IPS-11a (cell line): ENCODE measurements at regions not wholly inside any gene's neighbourhood (a gene's known extent, or its start where the extent isn't known, plus 50 kb on each side); places are given as distances from the start of the nearest gene placed in this dataset.
"Not testable (repeated sequence)": the region's sequence is repeated elsewhere in the genome, so short reads cannot be mapped to it uniquely, and the experiment has no call there.

Source experiments
- H3K4me3 ChIP-seq: one replicate; pipeline ENCODE4 v1.5.1; 2013; ENCODE audit warnings: low read depth, low read length, control low read depth

DNA sequence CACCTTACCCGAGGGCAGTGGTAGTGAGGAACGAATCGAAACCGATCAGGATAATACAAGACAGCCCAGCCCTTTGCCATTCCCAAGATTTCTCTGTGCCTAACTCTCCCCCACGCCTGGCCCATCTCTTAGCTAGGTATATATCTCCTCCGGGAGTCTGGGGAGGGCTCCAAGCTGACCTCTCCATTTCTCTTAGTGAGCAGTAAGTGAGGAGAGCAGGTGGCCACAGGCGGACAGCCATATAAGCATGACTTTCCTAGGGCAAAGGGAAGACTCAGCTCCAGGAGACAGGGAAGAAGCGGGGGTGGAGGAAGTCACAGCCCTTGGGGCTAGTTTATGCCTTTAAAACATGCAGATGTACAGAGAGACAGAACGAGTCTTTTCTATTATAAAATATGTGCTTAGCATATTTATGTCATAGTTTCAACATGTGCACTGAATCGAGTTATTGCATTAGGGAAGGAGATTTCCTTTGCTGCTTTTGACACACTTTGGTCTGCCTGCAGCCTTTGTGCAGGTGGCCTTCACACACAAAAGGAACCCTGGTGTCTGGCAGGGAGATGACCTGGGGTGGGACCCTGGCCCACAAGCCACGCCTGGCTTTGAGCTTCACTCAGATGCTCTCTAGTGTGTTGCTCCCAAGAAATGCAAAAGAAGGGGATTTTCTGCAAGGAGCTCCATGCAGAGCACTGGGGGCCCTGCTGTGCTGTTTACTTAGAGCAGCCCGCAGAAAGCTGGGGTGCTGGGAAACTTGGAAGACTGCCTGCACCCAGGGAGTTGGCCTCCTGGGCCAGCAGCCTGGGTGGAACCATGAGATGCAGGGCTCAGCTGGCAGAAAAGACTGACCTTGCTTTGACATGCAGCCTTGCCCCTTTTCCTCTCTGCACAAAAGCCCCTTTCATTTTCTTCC, 613.3 kb downstream of the BCOR start:
- H3K4me3 ChIP-seq = no peak overlapping the region

DNA sequence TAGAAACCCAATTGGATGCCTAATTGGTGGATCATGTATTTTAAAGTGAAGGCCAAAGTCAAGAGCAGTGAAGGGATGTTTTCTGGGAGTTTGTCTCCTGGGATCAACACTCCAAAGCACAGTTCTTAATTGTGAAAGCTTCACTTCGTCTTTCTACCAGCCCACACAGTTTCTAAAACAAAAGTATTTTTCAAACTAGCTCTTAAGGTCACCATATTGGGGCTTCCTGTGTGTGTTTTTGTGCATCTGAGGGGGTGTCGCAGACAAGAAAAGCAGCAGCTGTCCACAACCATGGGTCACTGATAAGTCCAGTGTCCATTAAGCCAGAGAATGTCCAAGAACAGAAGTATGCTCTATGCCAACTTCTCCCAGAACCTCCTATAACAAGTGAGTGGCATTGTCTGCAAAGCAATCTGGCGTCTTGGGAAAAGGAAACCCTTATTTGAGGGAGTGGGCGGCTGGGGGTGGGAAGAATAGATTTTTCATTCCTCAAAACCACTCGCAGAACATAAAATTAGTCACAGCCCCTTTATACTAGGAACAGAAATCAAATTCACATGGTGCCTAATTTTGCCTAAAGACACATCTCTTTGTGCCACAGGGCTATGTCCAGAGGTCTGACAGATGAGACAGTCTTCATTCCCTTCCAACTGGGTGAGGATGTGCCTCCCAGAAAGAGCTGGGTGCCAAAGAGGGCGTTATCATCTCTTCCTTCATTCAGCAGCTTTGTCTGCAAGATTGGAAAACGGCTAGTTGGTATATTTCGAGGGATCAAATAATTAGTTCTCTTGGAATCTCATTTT, 610.4 kb downstream of the BCOR start:
- no peak overlapping the region for H3K4me3 ChIP-seq

DNA sequence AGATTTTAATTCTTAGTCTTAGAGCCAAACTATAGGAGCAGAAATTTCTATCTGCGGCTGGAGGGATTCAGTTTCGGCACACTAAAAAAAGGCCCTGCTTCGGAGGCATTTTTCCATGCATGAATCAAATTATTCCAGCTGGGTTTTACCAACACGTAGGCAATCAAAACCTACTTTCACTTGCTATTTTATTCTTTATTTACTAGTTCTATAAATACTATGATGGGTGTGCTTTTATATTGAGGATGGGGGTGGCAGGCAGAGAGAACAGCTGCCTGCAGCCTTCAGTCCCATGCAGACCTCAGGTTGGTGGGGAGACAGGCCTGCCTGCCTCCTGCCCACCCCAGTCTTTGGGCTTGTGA, 609.8 kb downstream of the BCOR start:
- H3K4me3 ChIP-seq = no peak overlapping the region

DNA sequence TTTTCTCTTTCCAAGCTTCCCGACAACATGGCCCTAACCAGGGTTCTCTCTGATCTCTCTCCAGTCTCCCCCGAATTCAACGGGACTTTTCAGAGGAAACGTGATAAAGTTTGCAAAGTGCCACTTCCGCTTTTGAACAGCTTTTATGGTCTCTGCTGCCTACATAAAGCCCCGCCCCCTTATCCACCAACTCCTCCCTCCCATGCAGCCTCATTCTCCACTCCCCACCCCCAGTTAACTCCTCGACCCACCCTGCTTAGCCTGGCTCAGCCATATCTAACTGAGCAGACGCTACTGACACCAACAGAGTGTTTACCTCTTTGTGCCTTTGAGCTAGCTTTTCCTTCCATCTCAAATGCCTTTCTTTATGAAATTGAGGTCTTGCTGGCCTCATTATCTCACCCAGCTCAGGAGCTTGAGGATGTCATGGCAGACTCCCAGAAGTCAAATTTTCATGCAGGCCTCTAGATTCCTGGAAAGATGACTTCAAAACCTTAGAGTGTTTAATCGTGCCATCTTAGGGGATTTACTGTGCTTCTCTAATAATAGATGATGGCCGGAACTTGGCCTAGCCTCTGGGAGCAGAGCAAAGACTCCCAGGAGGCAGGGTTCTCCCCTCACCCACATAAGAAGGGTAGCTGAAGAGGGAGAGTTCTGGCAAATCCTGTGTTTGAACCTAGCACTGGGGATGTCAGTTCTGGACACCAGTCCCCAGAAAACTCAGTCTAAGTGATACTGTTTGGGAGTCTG, 606.0 kb downstream of the BCOR start:
- no peak overlapping the region for H3K4me3 ChIP-seq

DNA sequence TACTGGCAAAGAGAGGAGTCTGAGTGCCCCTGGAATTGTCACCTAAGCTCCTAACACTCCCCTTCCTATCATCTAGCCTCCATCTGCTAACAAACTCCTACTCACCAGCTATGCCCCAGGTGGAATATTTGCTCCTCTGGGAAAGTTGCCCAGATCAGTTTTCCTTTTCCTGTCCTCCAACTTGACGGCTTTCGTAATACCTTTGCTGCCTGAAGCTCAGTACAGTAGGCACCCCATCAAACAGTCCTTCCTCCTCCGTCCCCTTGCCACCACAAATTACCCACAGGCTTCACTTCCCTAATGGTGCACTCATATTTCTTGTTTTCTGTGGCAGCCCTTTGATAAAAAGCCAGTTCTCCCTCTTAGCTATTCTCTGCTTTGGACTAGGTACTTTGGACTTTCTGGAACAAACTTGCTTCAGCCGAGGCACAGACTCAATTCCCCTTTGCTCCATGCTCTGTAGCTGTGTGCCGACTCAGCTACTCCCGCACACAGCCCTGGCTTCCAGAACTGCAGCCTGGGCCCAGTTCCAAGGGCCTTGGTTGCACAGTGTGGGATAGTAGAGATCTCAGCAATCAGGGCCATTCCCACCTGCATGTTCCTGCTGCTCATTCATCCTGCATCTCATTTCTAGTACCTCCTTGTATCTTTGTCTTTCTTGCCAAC, 605.1 kb downstream of the BCOR start:
- H3K4me3 ChIP-seq = no peak overlapping the region

DNA sequence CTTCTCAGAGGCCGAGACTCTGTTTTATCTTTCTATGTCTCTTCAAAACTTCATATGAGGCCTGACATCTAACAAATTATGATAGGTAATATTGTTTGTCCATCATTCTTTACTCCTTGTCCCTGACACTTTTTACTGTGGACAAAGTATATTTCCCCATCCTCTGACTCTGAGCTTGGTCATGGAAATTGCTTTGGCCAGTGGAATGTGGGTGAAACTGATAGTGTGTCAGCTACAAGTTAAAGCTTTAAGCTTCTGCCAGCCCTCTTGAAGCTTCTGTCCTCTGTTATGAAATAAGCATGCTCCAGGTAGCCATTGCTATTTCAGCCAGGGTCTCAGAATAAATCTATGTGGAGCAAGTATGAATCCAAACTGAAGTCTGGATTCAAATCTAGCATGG, 604.6 kb downstream of the BCOR start:
- no peak overlapping the region for H3K4me3 ChIP-seq

DNA sequence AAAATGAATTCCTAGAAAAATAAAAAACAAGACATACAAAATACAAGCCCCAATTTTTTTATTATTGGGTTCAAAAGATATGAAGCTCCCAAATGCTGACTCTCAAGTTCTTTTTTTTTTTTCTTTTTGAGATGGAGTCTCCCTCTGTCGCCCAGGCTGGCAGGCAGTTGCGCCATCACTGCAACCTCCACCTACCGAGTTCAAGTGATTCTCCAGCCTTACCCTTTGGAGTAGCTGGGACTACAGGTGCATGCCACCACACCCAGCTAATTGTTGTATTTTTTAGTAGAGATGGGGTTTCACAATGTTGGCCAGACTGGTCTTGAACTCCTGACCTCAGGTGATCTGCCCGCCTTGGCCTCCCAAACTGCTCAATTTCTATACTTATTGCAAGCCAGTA, 600.6 kb downstream of the BCOR start:
- not testable (repeated sequence) for H3K4me3 ChIP-seq

DNA sequence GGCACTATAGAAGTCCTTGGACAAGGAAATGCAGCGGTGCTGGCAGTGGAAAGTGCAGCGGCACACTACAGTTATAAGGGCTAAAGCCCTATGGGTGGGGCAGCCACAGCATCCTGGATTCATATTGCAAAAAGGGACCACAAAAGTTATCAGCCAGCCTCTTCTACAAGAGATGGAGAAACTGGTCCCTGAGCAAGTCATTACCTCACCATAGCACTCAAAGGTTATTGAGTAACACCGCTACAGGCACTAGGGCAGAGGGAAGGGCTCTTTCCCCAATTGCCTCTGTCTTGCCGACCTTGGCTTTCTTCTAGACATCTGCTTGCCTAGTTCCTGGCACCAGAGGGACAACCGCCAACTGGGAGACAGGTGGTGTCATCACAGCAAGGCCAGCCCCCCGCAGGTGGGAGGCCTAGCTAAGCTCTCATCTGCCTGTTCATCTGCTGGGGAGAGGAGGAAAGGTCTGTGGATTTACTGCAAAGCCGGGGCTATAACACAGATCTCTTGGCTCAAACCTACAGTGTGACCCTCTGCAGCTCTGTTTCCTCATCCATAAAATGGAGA, 600.0 kb downstream of the BCOR start:
- no peak overlapping the region for H3K4me3 ChIP-seq

DNA sequence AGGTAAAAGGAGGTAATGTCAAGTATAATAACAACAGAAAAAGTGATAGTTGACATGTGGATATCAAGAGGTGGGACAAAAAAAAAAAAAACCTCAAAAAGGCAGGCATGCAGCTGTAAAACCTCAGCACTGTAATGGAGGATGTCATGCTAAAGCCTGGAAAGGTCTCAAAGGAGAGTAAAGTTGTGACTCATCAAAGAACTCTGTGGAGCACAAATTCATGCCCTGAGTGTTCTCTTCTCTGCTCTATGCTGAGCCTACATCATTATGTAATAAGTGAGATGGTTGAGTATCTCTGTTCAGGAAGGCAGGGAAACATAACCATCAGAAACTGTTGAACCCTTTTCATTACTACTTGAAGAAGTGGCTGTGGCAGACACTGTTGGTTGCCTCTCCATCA, 597.8 kb downstream of the BCOR start:
- H3K4me3 ChIP-seq = no peak overlapping the region

DNA sequence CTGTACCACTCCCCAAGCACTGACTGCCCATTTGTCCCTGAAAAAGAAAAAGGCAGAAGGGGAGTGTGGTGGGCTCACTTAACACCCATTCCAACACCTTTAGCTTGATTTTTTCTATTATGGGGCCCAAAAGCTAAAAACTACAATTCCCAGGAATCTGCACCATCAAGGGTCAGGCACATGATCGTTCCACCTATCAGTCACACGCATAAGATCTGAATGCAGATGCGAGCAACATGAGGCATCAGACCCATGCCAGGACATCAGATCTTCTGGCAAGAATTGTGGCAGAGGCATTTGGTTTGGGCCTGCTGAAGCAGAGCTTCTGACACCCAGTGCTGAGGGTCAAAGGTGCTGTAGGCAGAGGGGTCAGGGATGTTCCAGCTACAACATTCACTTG, 595.9 kb downstream of the BCOR start:
- no peak overlapping the region for H3K4me3 ChIP-seq

DNA sequence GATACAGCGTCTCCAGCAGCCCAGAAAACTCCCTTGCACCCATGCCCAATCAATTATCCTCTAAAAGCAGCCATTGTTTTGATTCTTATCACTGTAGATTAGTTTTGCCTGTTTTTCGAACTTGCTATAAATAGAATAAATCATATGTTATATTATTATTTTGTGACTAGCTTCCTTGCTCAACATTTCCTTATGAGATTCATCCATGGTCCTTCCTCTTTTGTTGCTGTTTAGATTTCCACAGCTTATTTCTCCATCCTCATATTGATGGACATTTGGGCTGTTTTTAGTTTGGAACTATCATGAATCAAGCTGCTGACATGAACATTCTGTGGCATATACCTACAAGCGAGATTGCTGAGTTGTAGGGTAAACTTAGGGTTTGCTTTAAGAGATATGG, 595.3 kb downstream of the BCOR start:
- H3K4me3 ChIP-seq = no peak overlapping the region

DNA sequence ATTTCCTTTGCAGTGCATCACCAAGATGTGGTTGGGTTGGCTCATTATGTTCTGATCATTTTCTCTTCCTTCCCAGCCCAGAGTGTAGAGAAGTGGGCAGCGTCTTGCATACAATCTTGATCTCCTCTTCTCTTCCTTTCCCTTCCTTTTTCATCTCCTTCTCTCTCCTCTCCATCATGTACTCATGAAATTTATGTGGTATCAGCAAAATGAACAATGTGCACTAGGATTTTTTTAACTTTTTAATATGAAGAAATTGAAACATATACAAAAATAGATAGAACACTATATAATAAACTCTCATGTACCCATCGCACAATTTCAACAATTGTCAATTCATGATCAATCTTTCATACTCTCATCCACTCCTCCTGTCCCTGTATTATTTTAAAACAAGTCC, 593.5 kb downstream of the BCOR start:
- H3K4me3 ChIP-seq = no peak overlapping the region

DNA sequence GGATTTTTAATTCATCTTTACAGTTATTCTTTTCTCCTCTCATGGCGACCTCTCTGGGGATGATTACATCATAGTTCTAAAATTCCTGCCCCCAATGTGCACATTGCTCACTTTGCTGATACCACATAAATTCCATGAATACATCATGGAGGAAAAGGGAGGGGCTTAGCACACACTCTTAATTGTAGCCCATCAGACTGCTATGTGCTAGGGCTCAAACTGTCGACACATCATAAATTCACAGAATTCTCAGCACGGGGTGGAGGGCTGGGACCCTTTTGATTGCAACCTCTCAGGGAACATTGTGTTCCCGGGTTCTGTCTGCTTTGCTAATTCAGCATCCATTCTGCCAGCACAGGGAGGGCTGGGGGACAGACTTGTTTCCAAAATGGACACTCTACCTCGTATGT, 592.9 kb downstream of the BCOR start:
- no peak overlapping the region for H3K4me3 ChIP-seq

DNA sequence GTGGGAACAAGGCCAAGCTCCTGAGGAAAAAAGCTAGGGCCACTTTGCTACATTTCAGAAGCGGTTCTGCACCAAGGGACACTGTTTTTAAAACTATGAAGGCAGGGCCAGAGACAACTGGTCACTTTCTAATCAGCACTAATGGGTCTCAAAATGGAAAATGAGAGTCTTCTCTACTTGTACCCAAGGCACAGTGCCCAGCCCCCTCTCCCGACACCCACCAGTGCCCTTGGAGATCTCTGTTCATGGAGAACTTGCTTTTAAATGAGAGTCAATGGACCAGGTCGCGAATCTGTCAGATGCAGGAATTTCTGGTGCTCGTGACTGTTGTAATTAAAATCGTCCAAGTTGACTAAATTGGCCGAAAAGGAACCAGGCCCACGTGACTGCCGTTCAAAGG, 591.6 kb downstream of the BCOR start:
- H3K4me3 ChIP-seq = no peak overlapping the region

DNA sequence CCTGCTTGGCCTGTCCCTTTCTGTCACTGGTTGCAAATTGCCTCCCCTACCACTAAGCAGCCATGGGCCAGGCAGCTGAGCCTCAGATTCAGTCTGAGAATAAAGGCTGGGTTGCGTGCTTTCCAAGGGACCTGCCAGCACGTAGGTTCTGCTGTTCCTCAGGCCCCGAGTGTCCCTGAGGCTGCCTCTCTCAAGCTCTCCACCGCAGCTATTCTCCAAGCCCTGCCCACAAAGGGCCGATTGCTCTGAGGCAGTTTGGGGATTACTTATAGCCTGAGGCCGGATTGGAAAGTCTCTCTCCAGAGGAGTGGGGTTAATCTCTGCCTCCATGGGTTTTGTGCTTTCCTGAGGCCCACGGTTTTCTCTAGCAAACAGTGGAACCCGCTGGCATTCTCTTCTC, 590.7 kb downstream of the BCOR start:
- H3K4me3 ChIP-seq = no peak overlapping the region

DNA sequence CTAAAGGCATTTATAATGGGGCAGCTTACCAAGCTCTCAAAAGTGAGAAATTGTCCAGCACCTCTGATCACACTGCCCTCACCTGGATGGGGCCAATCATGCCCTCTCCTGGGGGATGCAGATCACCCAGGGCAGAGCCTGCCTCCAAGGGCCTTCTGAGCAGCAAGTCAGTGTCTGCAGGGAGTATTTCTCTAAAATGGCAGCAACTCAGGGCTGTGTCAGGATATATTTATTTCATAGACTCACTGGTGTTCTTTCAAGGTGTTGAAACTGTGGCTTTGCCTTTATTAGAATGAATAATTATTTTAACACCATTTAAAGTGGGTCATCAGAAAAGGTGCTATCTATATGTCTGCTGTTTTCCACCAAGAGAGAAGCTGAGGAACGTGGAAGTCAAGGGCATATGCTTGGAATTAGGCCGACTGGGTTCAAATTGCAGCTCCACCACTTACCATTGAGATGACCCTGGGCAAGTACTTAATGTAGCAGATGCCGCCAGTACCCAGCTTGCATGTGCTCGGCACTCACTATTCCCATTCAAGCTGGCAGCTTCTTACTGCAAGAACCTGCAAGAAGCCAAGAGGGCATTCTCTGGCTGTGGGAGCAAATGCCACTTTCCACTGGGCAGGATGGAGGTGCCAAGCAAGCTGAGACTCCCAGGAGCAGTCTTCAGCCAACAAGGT, 590.0 kb downstream of the BCOR start:
- no peak overlapping the region for H3K4me3 ChIP-seq

DNA sequence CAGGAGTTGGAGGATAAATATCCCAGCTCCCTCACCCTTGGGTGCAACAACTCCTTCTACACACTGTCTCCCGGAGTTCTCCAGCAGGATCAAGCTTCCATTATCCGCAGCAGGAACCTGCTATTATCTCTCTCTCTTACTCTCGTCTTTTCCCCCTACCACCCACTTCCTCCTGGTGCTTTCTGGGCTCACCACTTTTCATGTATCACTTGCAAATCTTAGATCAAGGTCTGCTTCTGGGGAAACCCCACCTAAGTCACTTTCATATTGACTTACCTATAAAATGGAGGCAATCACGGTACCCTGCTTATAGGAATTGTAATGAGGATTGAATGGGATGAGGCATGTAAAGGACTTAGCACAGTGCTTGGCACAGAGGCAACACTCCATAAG, 589.5 kb downstream of the BCOR start:
- H3K4me3 ChIP-seq = no peak overlapping the region

DNA sequence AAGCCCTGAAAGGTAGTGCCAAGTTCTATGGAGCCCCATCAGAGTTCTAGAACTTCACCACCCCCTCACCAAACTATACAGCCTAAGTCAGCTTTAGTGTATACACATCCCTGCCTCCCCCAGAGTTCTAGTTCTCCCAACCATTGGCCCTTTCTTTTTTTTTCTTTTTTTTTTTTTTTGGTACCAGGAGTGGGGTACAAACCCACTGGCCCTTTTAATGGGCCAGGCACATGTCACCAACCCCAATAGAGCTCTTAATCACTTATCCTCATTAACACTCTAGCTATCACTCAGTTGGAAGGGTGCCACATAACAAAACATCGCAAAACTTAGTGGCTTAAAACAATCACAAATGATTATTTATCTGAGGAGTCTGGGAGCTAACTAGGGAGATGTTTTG, 588.6 kb downstream of the BCOR start:
- H3K4me3 ChIP-seq = no peak overlapping the region

DNA sequence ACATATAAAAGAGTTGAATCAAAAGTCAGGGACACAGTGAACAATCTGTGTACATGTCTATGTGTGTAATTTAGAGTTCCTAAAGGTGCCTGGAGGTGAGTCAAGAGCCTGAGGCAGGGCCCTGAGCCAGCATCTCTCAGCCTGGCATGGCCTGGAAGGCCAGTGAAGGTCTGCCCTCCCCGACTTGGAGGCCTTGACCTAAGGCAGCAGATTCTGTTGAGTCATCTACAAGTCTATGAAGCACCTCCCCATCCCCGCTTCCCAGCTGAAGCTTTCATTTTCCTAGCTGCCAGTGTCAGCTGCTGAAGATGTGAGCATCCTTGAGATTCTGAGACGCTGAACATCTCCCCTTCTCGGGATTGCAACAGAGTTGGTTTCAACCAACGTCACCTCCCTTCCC, 583.9 kb downstream of the BCOR start:
- no peak overlapping the region for H3K4me3 ChIP-seq

DNA sequence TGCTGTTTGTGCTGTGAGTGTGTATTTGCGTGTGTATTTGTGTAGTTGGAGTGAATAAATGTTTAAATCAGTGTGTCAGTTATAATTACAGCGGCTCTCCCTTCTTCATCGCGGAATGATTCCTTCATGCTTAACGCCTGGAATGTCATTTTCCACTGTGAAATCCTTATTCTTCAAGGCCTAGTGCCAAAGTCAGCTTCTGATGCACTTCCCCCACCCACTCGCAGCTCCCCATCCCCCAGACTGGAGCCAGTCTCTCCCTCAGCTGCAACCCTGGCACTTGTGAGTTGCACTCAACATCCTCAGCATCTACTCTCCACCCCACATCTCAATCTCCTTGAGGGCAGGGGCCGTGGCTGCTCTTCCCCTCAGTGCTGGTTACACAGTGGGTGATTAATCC, 583.0 kb downstream of the BCOR start:
- H3K4me3 ChIP-seq = no peak overlapping the region
